Loucy (cell line): ENCODE measurements at regions not wholly inside any gene's neighbourhood (a gene's known extent, or its start where the extent isn't known, plus 50 kb on each side); places are given as distances from the start of the nearest gene placed in this dataset.
A peak's percentile ranks its signal among the peaks of the same experiment; 100 is the strongest.

Source experiments
- H2AFZ ChIP-seq: fragments of 200-600 bp; sonication (generic); 2 replicates; pipeline ENCODE4 v1.6.0; 2016; ENCODE audit warnings: antibody characterized with exemption, mild to moderate bottlenecking, low read length, moderate library complexity
- H3F3A ChIP-seq: fragments of 200-600 bp; 2 replicates; pipeline ENCODE4 v1.6.0; 2016; ENCODE audit warnings: antibody characterized with exemption, low read depth, mild to moderate bottlenecking
- H3K27me3 ChIP-seq: fragments of 200-600 bp; sonication (generic); 2 replicates; pipeline ENCODE4 v1.6.1; 2014; ENCODE audit warnings: low read length, mild to moderate bottlenecking; ENCODE audit not compliant: insufficient read depth, poor library complexity, severe bottlenecking
- H3K36me3 ChIP-seq: fragments of 200-600 bp; sonication (generic); 2 replicates; pipeline ENCODE4 v1.6.1; 2016; ENCODE audit warnings: low read length; ENCODE audit not compliant: insufficient read depth
- H3K4me1 ChIP-seq: fragments of 200-600 bp; sonication (generic); 2 replicates; pipeline ENCODE4 v1.5.1; 2014; ENCODE audit warnings: low read length, mild to moderate bottlenecking; ENCODE audit not compliant: insufficient read depth, poor library complexity, severe bottlenecking
- H3K4me2 ChIP-seq: fragments of 200-600 bp; sonication (generic); 2 replicates; pipeline ENCODE4 v1.6.0; 2014; ENCODE audit warnings: antibody characterized with exemption, low read length, low read depth, mild to moderate bottlenecking; ENCODE audit not compliant: poor library complexity, severe bottlenecking
- H3K4me3 ChIP-seq: fragments of 200-600 bp; sonication (generic); 2 replicates; pipeline ENCODE4 v1.5.1; 2014; ENCODE audit warnings: low read length, mild to moderate bottlenecking, mixed read lengths; ENCODE audit not compliant: poor library complexity, severe bottlenecking
- H3K79me2 ChIP-seq: fragments of 200-600 bp; sonication (generic); 2 replicates; pipeline ENCODE4 v1.6.1; 2014; ENCODE audit warnings: low read length; ENCODE audit not compliant: insufficient read depth
- H3K9ac ChIP-seq: fragments of 200-600 bp; sonication (generic); 2 replicates; pipeline ENCODE4 v1.6.0; 2014; ENCODE audit warnings: mild to moderate bottlenecking, low read depth, low read length, moderate library complexity; ENCODE audit not compliant: poor library complexity, severe bottlenecking
- H3K9me2 ChIP-seq: fragments of 200-600 bp; sonication (generic); replicated peaks from 2 replicates; pipeline ENCODE4 v1.6.1; 2016; ENCODE audit warnings: low read depth, low read length, mixed read lengths
- H3K9me3 ChIP-seq: fragments of 200-600 bp; sonication (generic); 2 replicates; pipeline ENCODE4 v1.6.1; 2014; ENCODE audit warnings: mild to moderate bottlenecking, antibody characterized with exemption, low read length, low read depth; ENCODE audit not compliant: insufficient read depth
- H4K20me1 ChIP-seq: fragments of 200-600 bp; sonication (generic); 2 replicates; pipeline ENCODE4 v1.6.0; 2014; ENCODE audit warnings: antibody characterized with exemption, low read length, mild to moderate bottlenecking; ENCODE audit not compliant: insufficient read depth, poor library complexity, severe bottlenecking
- CTCF ChIP-seq: fragments of 200-600 bp; sonication (generic); conservative IDR thresholded peaks from 2 replicates; pipeline ENCODE4 v1.5.1; 2014; ENCODE audit warnings: mild to moderate bottlenecking, antibody characterized with exemption, low read length
- EZH2phosphoT487 ChIP-seq: fragments of 200-600 bp; IDR thresholded peaks from 2 replicates; pipeline ENCODE4 v1.6.1; 2018; ENCODE audit warnings: antibody characterized with exemption, mild to moderate bottlenecking, moderate library complexity, borderline replicate concordance

DNA sequence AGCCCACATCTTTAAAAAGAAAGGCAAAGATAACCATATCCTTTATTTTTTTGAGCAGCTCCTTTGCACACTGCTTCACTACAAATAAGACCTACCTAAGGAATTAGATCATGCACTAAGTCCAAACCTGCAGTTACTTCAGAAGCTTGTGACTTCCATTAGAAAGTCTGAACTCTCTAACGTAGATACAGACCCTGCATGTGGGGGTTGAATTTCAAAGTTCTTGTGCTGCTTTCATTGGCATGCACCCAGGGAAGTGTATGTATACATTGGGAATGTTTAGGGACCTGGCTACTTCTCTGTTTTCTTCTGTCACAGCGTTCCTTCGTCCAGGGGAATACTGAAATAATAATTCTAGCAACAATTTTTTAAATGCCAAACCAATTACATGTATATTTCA lies 185.2 kb upstream of the IL12A start:
- no peak overlapping the region for H3K4me3 ChIP-seq
- TF ChIP-seq CTCF (no peak), EZH2phosphoT487 (no peak)
- H3K36me3 ChIP-seq = no peaks in the 10 kb centered on the region
- H3K27me3 ChIP-seq = no peaks in the 10 kb centered on the region
- no peak overlapping the region for H2AFZ ChIP-seq
- no peak overlapping the region for H3K4me2 ChIP-seq
- H3K9me2 ChIP-seq = no peaks in the 10 kb centered on the region
- H3K79me2 ChIP-seq = no peaks in the 10 kb centered on the region
- H3F3A ChIP-seq = no peaks in the 10 kb centered on the region
- H3K9me3 ChIP-seq = no peaks in the 10 kb centered on the region
- no peak overlapping the region for H3K9ac ChIP-seq
- H3K4me1 ChIP-seq = no peaks in the 10 kb centered on the region
- no peaks in the 10 kb centered on the region for H4K20me1 ChIP-seq

DNA sequence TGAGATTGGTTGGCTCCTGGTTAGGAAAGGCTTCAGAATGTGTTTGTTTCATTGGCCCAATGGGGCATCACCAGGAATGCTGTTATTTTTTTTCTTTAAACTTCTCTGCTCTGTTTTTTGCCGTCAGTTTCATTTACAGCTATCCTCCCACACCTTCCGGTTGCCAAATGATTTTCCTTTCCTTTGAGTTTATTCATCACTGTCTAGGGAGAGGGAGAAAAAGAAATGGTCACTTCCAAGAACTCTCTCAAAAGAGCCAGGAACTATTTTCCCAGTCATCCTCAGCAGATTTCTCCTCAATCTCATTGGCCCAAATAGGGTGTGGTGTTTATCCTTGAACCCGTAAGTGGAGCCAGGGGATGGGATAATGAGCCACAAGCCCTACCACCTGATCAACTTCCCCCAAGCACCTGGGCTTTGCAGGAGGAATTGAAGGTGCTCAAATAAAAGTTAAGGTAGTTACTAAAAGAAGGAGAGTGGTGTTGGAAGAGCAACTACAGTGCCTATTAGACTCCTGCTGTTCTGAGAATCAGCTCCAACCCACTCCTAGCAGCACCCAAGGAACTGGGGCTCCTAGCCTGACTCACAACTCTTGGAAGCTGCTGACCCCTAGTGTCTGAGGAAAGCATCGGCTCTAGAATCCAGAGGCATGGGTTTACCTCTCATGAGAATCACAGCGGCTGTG lies 183.8 kb upstream of the IL12A start:
- Histone ChIP-seq H3K9ac (no peak overlapping the region), H3K79me2 (no peaks in the 10 kb centered on the region), H3K4me1 (no peaks in the 10 kb centered on the region), H2AFZ (no peak overlapping the region), H3K27me3 (no peaks in the 10 kb centered on the region), H3F3A (no peaks in the 10 kb centered on the region), H3K4me2 (no peak overlapping the region), H3K36me3 (no peaks in the 10 kb centered on the region), H3K9me2 (no peaks in the 10 kb centered on the region), H3K9me3 (no peaks in the 10 kb centered on the region), H3K4me3 (no peak overlapping the region), H4K20me1 (no peaks in the 10 kb centered on the region)
- TF ChIP-seq CTCF = peak; percentile 86
- TF ChIP-seq EZH2phosphoT487 = no peak

DNA sequence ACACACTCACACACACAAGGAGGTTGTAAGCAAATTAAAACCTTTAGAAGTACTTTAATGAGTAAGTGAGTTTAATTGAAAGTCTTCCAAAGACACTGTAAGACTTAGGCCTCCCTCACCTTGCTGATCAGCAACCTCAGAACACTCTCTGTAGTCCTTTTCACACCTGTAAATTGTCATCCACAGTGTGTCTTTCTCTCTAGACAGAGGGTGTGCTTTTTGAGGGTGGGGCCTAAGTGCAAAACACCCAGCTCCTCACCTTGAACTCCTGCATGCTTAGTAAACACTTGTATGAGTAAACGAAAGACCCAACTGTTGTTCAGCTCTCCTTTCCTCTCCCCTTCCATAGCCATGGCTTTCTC lies 183.2 kb upstream of the IL12A start:
- H4K20me1 ChIP-seq = no peaks in the 10 kb centered on the region
- H3K4me3 ChIP-seq = no peak overlapping the region
- no peaks in the 10 kb centered on the region for H3K4me1 ChIP-seq
- H3K9ac ChIP-seq = no peak overlapping the region
- H3K79me2 ChIP-seq = no peaks in the 10 kb centered on the region
- H3K36me3 ChIP-seq = no peaks in the 10 kb centered on the region
- no peaks in the 10 kb centered on the region for H3F3A ChIP-seq
- H3K9me3 ChIP-seq = no peaks in the 10 kb centered on the region
- H2AFZ ChIP-seq = no peak overlapping the region
- H3K9me2 ChIP-seq = no peaks in the 10 kb centered on the region
- TF ChIP-seq CTCF (no peak), EZH2phosphoT487 (no peak)
- no peak overlapping the region for H3K4me2 ChIP-seq
- no peaks in the 10 kb centered on the region for H3K27me3 ChIP-seq
